ENCODE measurements at regions not wholly inside any gene's neighbourhood (a gene's known extent, or its start where the extent isn't known, plus 50 kb on each side); places are given as distances from the start of the nearest gene placed in this dataset.
"Not testable (repeated sequence)": the region's sequence is repeated elsewhere in the genome, so short reads cannot be mapped to it uniquely, and the experiment has no call there.

GRCh38 chr18:22534706-22535105 lies 117.0 kb upstream of the CTAGE1 start:
- TF ChIP-seq CTCF (IDR thresholded peaks at IDR 0.05; ENCODE audit: low read length); EZH2 (IDR thresholded peaks at IDR 0.05; ENCODE audit: borderline replicate concordance, low read length): not testable (repeated sequence)
